Right lobe of liver (tissue), 4 donors: ENCODE measurements at regions not wholly inside any gene's neighbourhood (a gene's known extent, or its start where the extent isn't known, plus 50 kb on each side); places are given as distances from the start of the nearest gene placed in this dataset.

ENCODE experiments used
- CTCF ChIP-seq, 4 donors: fragments of 200-600 bp in 3 of 4; fragments of 450-650 bp in 1 of 4; IDR thresholded peaks; one replicate each; pipeline versions ENCODE4 v1.5.1 to v1.8.0; 2016 to 2022; ENCODE audit warnings: antibody characterized with exemption in 4 of 4, mild to moderate bottlenecking in 2 of 4
- POLR2A ChIP-seq: fragments of 450-650 bp; IDR thresholded peaks from one replicate; pipeline ENCODE4 v1.6.1; 2017; ENCODE audit warnings: antibody characterized with exemption, mild to moderate bottlenecking
- donor health status: DM: no; HTN: no; CAD: no.
- donor health status: DM: no; HTN: no; CAD: no.
- donor health status: DM: no; HTN: yes; CAD: no.

- TF ChIP-seq CTCF (IDR thresholded peaks at IDR 0.05) (no peak), POLR2A (no peak)
Observed at GRCh38 chr10:59064080-59064692, 112.3 kb upstream of the PHYHIPL start.
